ENCODE measurements at regions not wholly inside any gene's neighbourhood (a gene's known extent, or its start where the extent isn't known, plus 50 kb on each side); places are given as distances from the start of the nearest gene placed in this dataset.

DNA sequence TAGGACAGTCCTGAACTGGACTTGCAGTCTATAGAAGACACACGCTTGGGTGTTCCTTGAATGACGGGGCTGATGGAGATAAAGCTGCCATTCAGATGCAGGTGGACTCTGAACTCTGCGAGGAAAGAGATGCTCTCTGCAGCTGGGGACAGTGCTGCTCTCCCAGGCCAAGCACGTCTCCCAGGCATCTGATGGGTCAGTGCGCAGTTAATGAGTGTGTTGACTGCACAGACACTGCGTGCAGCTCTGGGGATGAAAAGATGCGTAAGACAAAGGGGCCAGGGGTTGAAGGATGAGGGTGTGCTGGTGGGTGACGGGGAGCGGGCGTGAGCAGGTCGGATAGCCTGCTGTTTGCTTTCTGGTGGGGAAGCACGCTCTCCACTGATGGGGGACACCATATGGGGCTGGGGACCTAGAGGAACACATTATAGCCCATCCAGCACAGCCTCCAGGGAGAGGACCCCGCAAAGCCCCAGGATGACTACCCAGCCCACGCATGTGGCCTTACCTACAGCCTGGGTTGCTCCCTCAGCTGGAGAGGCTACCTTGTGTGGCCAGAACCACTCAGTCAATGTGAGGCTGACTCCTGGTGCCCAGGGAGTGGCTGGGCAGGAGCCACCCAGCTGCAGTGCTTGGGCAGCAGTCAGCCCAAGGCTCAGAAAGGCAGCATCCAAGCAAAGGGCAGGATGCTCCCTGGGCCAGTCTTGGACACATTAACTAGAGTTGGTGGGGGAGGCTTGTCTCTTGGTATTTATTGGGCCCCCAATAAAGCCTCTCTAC is 246.3 kb downstream of the RBFOX3 start:
- no peak overlapping the region for H3K4me3 ChIP-seq (ENCODE audit: low read depth, low read length)
- no peak for DNase-seq (ENCODE audit: low read depth)
- TF ChIP-seq CTCF (IDR thresholded peaks at IDR 0.05; ENCODE audit: insufficient read depth, low read length) = no peak

DNA sequence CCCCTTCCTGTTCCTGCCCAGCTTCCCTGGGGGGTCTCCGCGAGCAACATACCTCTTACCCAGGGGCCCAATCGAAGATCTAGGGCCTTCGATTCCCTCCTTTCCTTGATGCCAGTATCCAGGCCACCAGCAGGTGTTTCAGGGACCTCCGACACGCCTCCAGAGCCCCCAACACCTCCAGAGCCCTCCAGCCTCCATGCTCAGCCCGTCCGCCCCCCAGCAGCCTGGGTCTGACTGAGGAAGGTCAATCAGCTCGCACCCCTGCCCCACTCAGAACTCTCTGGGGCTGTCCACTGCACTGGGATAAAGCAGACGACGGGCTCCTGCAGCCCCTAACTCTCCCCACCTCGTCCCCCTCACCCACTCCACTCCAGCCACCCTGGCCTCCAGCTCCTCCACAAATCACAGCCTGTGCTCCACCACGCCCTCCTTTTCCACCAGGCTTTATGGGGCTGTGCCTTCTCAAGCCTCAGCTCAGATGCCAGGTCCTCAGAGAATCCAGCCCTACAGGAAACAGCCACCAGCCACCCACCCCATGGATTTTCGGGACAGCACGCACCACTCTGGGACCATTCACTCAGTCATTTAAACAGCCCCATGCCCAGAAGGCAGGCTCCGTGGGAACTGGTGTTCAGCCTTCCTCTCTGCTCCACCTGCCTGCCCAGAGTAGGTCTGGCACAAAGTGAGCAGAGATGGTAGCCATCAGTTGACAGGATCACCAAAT is 247.1 kb downstream of the RBFOX3 start:
- DNase-seq (ENCODE audit: low read depth) = no peak
- TF ChIP-seq CTCF (IDR thresholded peaks at IDR 0.05; ENCODE audit: insufficient read depth, low read length) = no peak
- no peak overlapping the region for H3K4me3 ChIP-seq (ENCODE audit: low read depth, low read length)

- no peak overlapping the region for H3K4me3 ChIP-seq (ENCODE audit: low read depth, low read length)
- TF ChIP-seq CTCF (IDR thresholded peaks at IDR 0.05; ENCODE audit: insufficient read depth, low read length) = no peak
- no peak for DNase-seq (ENCODE audit: low read depth)
These were observed 248.0 kb downstream of the RBFOX3 start for GRCh38 chr17:79362772-79363305.

DNA sequence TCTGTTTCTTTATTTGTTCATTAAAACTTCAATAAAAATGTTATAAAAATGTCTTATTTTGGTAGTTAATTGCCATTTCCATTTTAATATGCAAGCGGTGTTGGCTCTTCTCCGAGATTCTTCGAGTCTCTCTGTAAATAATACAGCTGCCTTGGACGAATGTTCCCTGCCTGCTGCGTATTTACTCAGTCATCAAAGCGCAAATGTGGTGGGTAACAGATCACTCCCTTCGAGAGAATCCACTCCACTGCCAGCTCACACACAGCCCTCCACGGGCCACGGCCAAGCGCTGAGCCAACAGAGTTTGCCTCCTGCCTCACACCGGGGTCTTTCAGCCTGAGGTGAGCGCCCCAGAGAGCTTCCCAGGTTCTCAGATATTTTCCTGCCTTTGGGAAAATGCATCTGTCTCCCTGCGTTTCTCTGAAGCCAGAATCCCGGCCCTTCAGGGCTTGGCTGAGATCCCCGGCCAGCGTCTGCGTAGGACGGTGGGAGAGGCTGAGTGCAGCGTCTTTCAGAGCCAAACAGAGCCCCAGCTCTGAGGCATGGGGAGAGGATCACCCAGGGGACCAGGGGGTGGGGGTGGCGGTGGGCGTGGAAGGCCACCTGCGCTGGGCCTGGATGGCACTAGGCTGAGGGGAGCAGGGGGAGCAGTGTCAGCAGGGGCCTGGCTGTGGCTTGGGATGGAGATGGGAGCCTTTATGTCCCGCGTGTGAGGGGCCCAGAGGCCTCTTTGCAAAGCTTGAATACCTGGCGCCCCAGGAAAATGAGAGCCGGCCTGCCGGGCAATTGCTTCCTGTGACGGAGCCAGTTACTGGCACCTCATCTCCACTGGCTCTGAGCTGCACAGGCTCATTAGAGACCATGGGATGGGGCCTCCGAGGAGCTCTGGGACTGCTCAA is 248.7 kb downstream of the RBFOX3 start:
- no peak overlapping the region for H3K4me3 ChIP-seq (ENCODE audit: low read depth, low read length)
- DNase-seq (ENCODE audit: low read depth) = no peak
- no peak for TF ChIP-seq CTCF (IDR thresholded peaks at IDR 0.05; ENCODE audit: insufficient read depth, low read length)

DNA sequence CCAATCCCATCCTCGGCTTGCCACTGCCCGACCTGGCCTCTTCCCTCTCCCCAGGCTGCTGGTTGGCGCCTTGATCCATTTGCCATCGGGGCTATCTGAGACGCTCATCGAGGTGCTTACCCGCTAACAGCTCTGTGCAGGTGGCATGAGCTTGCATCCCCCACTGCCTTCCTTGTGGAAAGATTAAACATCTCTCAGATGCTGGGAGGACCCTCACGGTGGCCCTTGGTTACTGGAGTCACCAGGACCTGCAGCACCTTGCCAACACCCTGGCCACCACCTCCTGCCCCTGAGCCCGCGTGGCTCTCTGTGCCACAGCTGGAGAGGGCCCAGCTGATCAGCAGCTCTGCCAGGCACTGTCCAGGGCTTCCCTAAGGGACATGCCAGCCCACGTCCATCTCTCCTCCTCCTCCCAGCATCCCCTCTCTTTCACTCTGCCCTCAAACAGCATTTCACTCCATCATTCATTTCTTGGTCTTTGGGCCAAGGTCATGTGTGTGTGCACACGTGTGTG is 249.6 kb downstream of the RBFOX3 start:
- TF ChIP-seq CTCF (IDR thresholded peaks at IDR 0.05; ENCODE audit: insufficient read depth, low read length) = no peak
- H3K4me3 ChIP-seq (ENCODE audit: low read depth, low read length) = no peak overlapping the region
- no peak for DNase-seq (ENCODE audit: low read depth)

- TF ChIP-seq CTCF (IDR thresholded peaks at IDR 0.05; ENCODE audit: insufficient read depth, low read length) = no peak
- no peak overlapping the region for H3K4me3 ChIP-seq (ENCODE audit: low read depth, low read length)
- no peak for DNase-seq (ENCODE audit: low read depth)
These were observed 250.7 kb downstream of the RBFOX3 start for GRCh38 chr17:79360196-79360595.

All from fibroblast of the aortic adventitia (primary cell).